Spleen (tissue), 7 donors: ENCODE measurements at regions not wholly inside any gene's neighbourhood (a gene's known extent, or its start where the extent isn't known, plus 50 kb on each side); places are given as distances from the start of the nearest gene placed in this dataset.

ENCODE experiments used
- POLR2A ChIP-seq, 3 donors: fragments of 450-650 bp; IDR thresholded peaks; one replicate each; pipeline ENCODE4 v1.5.1; 2017; ENCODE audit warnings: antibody characterized with exemption in 3 of 3, mild to moderate bottlenecking in 1 of 3
- TF ChIP-seq, protein P1 (sequence below), 11 experiments: fragments of 200-600 bp in 7 of 11; fragments of 450-650 bp in 4 of 11; sonication (generic) in 4 of 11; IDR thresholded peaks in 8 of 11; conservative IDR thresholded peaks in 3 of 11; 1 replicate in 7 of 11; 2 replicates in 4 of 11; pipeline versions ENCODE4 v1.4.0 to v1.8.0; 2016 to 2021; ENCODE audit warnings: antibody characterized with exemption in 11 of 11, inconsistent platforms in 4 of 11, mild to moderate bottlenecking in 1 of 11
- donor health status: DM: no; HTN: no; CAD: no; lungs with moderate emphysema.
- donor health status: DM: no; HTN: no; CAD: no.
- donor health status: DM: no; HTN: no; CAD: no.

DNA sequence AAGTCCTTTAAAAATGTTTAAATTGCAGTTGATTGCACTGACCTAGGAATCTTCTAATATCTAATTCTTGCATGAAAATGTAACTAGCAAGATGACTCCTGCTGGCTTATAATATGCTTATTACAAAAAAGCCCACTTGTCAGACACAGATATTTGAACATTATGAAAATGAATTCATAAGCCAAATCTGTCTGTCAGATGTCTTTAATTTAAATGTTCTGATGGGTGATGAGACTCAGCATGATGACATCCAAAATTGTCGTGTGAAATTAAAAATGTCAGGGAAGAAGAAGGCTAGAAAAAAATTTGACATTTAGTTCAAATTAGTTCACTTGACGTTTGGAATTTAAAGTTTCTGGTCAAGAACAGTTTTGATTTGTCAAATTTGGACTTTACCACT is 277.8 kb downstream of the PHF14 start:
- TF ChIP-seq, protein P1, sequence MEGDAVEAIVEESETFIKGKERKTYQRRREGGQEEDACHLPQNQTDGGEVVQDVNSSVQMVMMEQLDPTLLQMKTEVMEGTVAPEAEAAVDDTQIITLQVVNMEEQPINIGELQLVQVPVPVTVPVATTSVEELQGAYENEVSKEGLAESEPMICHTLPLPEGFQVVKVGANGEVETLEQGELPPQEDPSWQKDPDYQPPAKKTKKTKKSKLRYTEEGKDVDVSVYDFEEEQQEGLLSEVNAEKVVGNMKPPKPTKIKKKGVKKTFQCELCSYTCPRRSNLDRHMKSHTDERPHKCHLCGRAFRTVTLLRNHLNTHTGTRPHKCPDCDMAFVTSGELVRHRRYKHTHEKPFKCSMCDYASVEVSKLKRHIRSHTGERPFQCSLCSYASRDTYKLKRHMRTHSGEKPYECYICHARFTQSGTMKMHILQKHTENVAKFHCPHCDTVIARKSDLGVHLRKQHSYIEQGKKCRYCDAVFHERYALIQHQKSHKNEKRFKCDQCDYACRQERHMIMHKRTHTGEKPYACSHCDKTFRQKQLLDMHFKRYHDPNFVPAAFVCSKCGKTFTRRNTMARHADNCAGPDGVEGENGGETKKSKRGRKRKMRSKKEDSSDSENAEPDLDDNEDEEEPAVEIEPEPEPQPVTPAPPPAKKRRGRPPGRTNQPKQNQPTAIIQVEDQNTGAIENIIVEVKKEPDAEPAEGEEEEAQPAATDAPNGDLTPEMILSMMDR (IDR thresholded peaks at IDR 0.05 in 8 of 11, conservative IDR thresholded peaks at IDR 0.05 in 3 of 11) = no peak
- no peak for TF ChIP-seq POLR2A (IDR thresholded peaks at IDR 0.05)
